Progenitor cell of endocrine pancreas (in vitro differentiated cells): ENCODE measurements at regions not wholly inside any gene's neighbourhood (a gene's known extent, or its start where the extent isn't known, plus 50 kb on each side); places are given as distances from the start of the nearest gene placed in this dataset.
A peak's percentile ranks its signal among the peaks of the same experiment; 100 is the strongest.

ENCODE experiments used
- DNase-seq: peaks from one replicate; pipeline ENCODE4 v3.0.0; 2021; ENCODE audit warnings: low spot score; ENCODE audit not compliant: unreplicated experiment
- H3K27ac Mint-ChIP-seq: 2 replicates; pipeline ENCODE4 v1.8.0; 2021; ENCODE audit warnings: mild to moderate bottlenecking, moderate library complexity, mixed read lengths
- H3K27me3 Mint-ChIP-seq: 2 replicates; pipeline ENCODE4 v1.8.0; 2021; ENCODE audit warnings: mixed read lengths
- H3K36me3 Mint-ChIP-seq: 2 replicates; pipeline ENCODE4 v1.8.0; 2022; ENCODE audit warnings: mixed read lengths; ENCODE audit not compliant: insufficient read depth
- H3K4me1 Mint-ChIP-seq: 2 replicates; pipeline ENCODE4 v1.8.0; 2021; ENCODE audit warnings: low read depth, mixed read lengths
- H3K4me3 Mint-ChIP-seq: 2 replicates; pipeline ENCODE4 v1.8.0; 2021; ENCODE audit warnings: low read depth, mild to moderate bottlenecking, moderate library complexity, mixed read lengths
- H3K9me3 Mint-ChIP-seq: 2 replicates; pipeline ENCODE4 v1.8.0; 2021; ENCODE audit warnings: low read depth, mixed read lengths
- CTCF ChIP-seq: fragments of 200-600 bp; sonication (generic); IDR thresholded peaks from one replicate; pipeline ENCODE4 v1.5.0; 2021; ENCODE audit warnings: antibody characterized with exemption, mild to moderate bottlenecking; ENCODE audit not compliant: unreplicated experiment

GRCh38 chr11:115050756-115051155 lies 372.4 kb downstream of the NXPE2 start:
- H3K36me3 Mint-ChIP-seq = no peaks in the 10 kb centered on the region
- TF ChIP-seq CTCF = no peak
- H3K27ac Mint-ChIP-seq = no peak overlapping the region
- peaks cover 24% of the 10 kb centered on the region for H3K27me3 Mint-ChIP-seq
- no peaks in the 10 kb centered on the region for H3K9me3 Mint-ChIP-seq
- H3K4me1 Mint-ChIP-seq = peaks cover 16% of the 10 kb centered on the region
- no peak for DNase-seq
- no peak overlapping the region for H3K4me3 Mint-ChIP-seq

GRCh38 chr11:115051938-115052590 lies 373.7 kb downstream of the NXPE2 start:
- peaks cover 16% of the 10 kb centered on the region for H3K4me1 Mint-ChIP-seq
- H3K36me3 Mint-ChIP-seq = peaks cover 7% of the 10 kb centered on the region
- peaks cover 9% of the 10 kb centered on the region for H3K9me3 Mint-ChIP-seq
- peaks cover 29% of the 10 kb centered on the region for H3K27me3 Mint-ChIP-seq
- no peak overlapping the region for H3K27ac Mint-ChIP-seq
- no peak overlapping the region for H3K4me3 Mint-ChIP-seq
- no peak for DNase-seq
- TF ChIP-seq CTCF = no peak

- Mint-ChIP-seq H3K4me3 (no peak overlapping the region), H3K9me3 (peaks cover 14% of the 10 kb centered on the region), H3K36me3 (peaks cover 8% of the 10 kb centered on the region), H3K27ac (no peak overlapping the region), H3K4me1 (peaks cover 16% of the 10 kb centered on the region), H3K27me3 (peaks cover 26% of the 10 kb centered on the region)
- no peak for TF ChIP-seq CTCF
- no peak for DNase-seq
These were observed 374.3 kb downstream of the NXPE2 start for GRCh38 chr11:115052601-115053000.

- no peak for TF ChIP-seq CTCF
- peaks cover 14% of the 10 kb centered on the region for H3K9me3 Mint-ChIP-seq
- no peak overlapping the region for H3K4me3 Mint-ChIP-seq
- H3K27ac Mint-ChIP-seq = peak overlapping the region; percentile 56
- DNase-seq = no peak
- H3K36me3 Mint-ChIP-seq = peaks cover 8% of the 10 kb centered on the region
- H3K4me1 Mint-ChIP-seq = peaks cover 20% of the 10 kb centered on the region
- H3K27me3 Mint-ChIP-seq = peaks cover 26% of the 10 kb centered on the region
These were observed 376.5 kb downstream of the NXPE2 start for GRCh38 chr11:115054570-115055538.

GRCh38 chr11:115056514-115056913 lies 378.2 kb downstream of the NXPE2 start:
- DNase-seq = no peak
- Mint-ChIP-seq H3K27ac (no peak overlapping the region), H3K4me1 (peaks cover 23% of the 10 kb centered on the region), H3K9me3 (peaks cover 14% of the 10 kb centered on the region), H3K4me3 (no peak overlapping the region), H3K27me3 (peaks cover 16% of the 10 kb centered on the region), H3K36me3 (peaks cover 8% of the 10 kb centered on the region)
- no peak for TF ChIP-seq CTCF
